ENCODE measurements at regions not wholly inside any gene's neighbourhood (a gene's known extent, or its start where the extent isn't known, plus 50 kb on each side); places are given as distances from the start of the nearest gene placed in this dataset.

GRCh38 chr3:152097770-152098169 is 171.0 kb upstream of the MBNL1 start:
- no peak for TF ChIP-seq BHLHE40 (IDR thresholded peaks at IDR 0.05; ENCODE audit: borderline replicate concordance)
- TF ChIP-seq FOXA1 (IDR thresholded peaks at IDR 0.05) = no peak
- no peak for TF ChIP-seq SP1 (IDR thresholded peaks at IDR 0.05)
- no peak for TF ChIP-seq FOXK2 (IDR thresholded peaks at IDR 0.05)
- no peak for TF ChIP-seq FOXM1 (IDR thresholded peaks at IDR 0.05; ENCODE audit: borderline replicate concordance)
- no peak for TF ChIP-seq SUZ12 (IDR thresholded peaks at IDR 0.05)
- no peak for TF ChIP-seq HDGF (IDR thresholded peaks at IDR 0.05; ENCODE audit: borderline replicate concordance)
- TF ChIP-seq L3MBTL2 (conservative IDR thresholded peaks at IDR 0.05) = no peak

All from HEK293T (cell line).